Mesendoderm (in vitro differentiated cells): ENCODE measurements at regions not wholly inside any gene's neighbourhood (a gene's known extent, or its start where the extent isn't known, plus 50 kb on each side); places are given as distances from the start of the nearest gene placed in this dataset.

Experiments used
- DNase-seq: peaks from one replicate; pipeline ENCODE4 v3.0.0; 2013
- H2AK5ac ChIP-seq: 2 replicates; pipeline ENCODE4 v1.6.1; 2013; ENCODE audit warnings: low read length, inconsistent platforms
- H2BK120ac ChIP-seq: 2 replicates; pipeline ENCODE4 v1.6.1; 2013; ENCODE audit warnings: low read depth, mild to moderate bottlenecking, low read length, moderate library complexity, mixed read lengths
- H2BK15ac ChIP-seq: replicated peaks from 2 replicates; pipeline ENCODE4 v1.6.1; 2013; ENCODE audit warnings: low read depth, mild to moderate bottlenecking, moderate library complexity
- H2BK5ac ChIP-seq: 2 replicates; pipeline ENCODE4 v1.6.1; 2013; ENCODE audit warnings: low read length, inconsistent platforms
- H3K18ac ChIP-seq: 2 replicates; pipeline ENCODE4 v1.6.1; 2013; ENCODE audit warnings: mild to moderate bottlenecking, low read length, mixed read lengths
- H3K23ac ChIP-seq: one replicate; pipeline ENCODE4 v1.6.1; 2013; ENCODE audit warnings: low read length
- H3K27ac ChIP-seq: 2 replicates; pipeline ENCODE4 v1.5.1; 2013; ENCODE audit warnings: low read depth, mild to moderate bottlenecking, inconsistent platforms, low read length, moderate library complexity
- H3K27me3 ChIP-seq: 2 replicates; pipeline ENCODE4 v1.6.1; 2013; ENCODE audit warnings: low read length, control low read depth, mild to moderate bottlenecking, inconsistent platforms; ENCODE audit not compliant: insufficient read depth, poor library complexity
- H3K36me3 ChIP-seq: 2 replicates; pipeline ENCODE4 v1.6.1; 2013; ENCODE audit warnings: low read length, inconsistent platforms; ENCODE audit not compliant: control insufficient read depth, insufficient read depth
- H3K4ac ChIP-seq: one replicate; pipeline ENCODE4 v1.6.1; 2013; ENCODE audit warnings: low read depth, mild to moderate bottlenecking, low read length, moderate library complexity
- H3K4me1 ChIP-seq: 2 replicates; pipeline ENCODE4 v1.6.1; 2013; ENCODE audit warnings: low read depth, low read length, inconsistent platforms; ENCODE audit not compliant: control insufficient read depth
- H3K4me2 ChIP-seq: 2 replicates; pipeline ENCODE4 v1.6.1; 2013; ENCODE audit warnings: low read length
- H3K4me3 ChIP-seq: 2 replicates; pipeline ENCODE4 v1.5.1; 2013; ENCODE audit warnings: mild to moderate bottlenecking, low read length
- H3K56ac ChIP-seq: one replicate; pipeline ENCODE4 v1.6.1; 2013; ENCODE audit warnings: low read length
- H3K79me1 ChIP-seq: 2 replicates; pipeline ENCODE4 v1.6.1; 2013; ENCODE audit warnings: low read length, inconsistent platforms
- H3K79me2 ChIP-seq: 2 replicates; pipeline ENCODE4 v1.6.1; 2013; ENCODE audit warnings: mild to moderate bottlenecking, low read length; ENCODE audit not compliant: control insufficient read depth, insufficient read depth
- H3K9ac ChIP-seq: 2 replicates; pipeline ENCODE4 v1.6.1; 2013; ENCODE audit warnings: low read length, inconsistent platforms
- H4K5ac ChIP-seq: one replicate; pipeline ENCODE4 v1.6.1; 2013; ENCODE audit warnings: low read length
- H4K8ac ChIP-seq: one replicate; pipeline ENCODE4 v1.6.1; 2013; ENCODE audit warnings: low read depth, mild to moderate bottlenecking, control low read depth, low read length, moderate library complexity
- WGBS: extraction: QIAGEN DNeasy Blood & Tissue Kit; methylation state at CpG from one replicate; pipeline ENCODE4 v1.1.7; 2013; ENCODE audit warnings: low lambda C conversion rate, missing lambda C conversion rate; ENCODE audit not compliant: insufficient coverage; ENCODE audit errors: extremely low coverage; 5-methylcytosine and 5-hydroxymethylcytosine counted together

- no CpG with 5 or more reads among the region's 3 CpGs for WGBS
Observed at GRCh38 chr12:71021491-71021890, 101.0 kb upstream of the PTPRR start.

DNA sequence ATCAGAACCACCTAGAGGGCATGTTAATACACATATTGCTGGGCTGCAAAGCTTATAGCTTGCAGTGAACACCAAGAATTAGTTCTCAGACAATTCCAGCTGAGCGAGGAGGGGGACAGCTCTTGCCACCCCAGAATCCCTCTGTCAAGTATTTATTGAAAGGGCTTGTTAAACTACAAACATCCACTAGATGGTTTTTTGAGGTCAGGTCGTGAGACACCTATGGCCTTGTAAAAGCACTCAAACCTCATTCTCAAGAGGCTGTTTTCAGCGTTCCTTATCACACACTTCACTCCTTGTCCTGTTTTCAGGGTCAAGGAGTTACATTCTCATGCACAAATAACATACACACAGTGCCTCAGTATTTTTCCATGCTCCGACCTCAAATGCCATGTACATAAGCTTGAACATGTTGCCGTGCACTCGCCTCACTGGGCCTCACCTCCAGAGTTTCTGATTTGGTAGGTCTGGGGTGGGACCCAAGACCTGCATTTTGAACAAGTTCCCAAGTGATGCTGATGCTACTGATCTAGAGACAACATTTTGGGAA is 98.8 kb upstream of the PTPRR start:
- H3K23ac ChIP-seq: no peak overlapping the region
- H3K79me1 ChIP-seq: no peaks in the 10 kb centered on the region
- no peak overlapping the region for H2BK15ac ChIP-seq
- no peak overlapping the region for H3K18ac ChIP-seq
- DNase-seq: peak; percentile 39
- no peak overlapping the region for H3K4me2 ChIP-seq
- H2AK5ac ChIP-seq: no peak overlapping the region
- H3K27me3 ChIP-seq: no peaks in the 10 kb centered on the region
- no peak overlapping the region for H3K9ac ChIP-seq
- no peak overlapping the region for H3K4ac ChIP-seq
- no peak overlapping the region for H2BK5ac ChIP-seq
- H3K56ac ChIP-seq: no peak overlapping the region
- H2BK120ac ChIP-seq: no peak overlapping the region
- WGBS: no CpG with 5 or more reads among the region's 6 CpGs
- H3K4me3 ChIP-seq: no peak overlapping the region
- H3K4me1 ChIP-seq: no peaks in the 10 kb centered on the region
- no peak overlapping the region for H4K5ac ChIP-seq
- no peaks in the 10 kb centered on the region for H3K36me3 ChIP-seq
- H3K79me2 ChIP-seq: no peaks in the 10 kb centered on the region
- H4K8ac ChIP-seq: no peak overlapping the region
- H3K27ac ChIP-seq: no peak overlapping the region

More at GRCh38 chr12:71021491-71021890, 101.0 kb upstream of the PTPRR start:
- Histone ChIP-seq H3K9ac (no peak overlapping the region), H2BK5ac (no peak overlapping the region), H3K27ac (no peak overlapping the region), H4K8ac (no peak overlapping the region), H3K18ac (no peak overlapping the region), H2AK5ac (no peak overlapping the region), H3K4me3 (no peak overlapping the region), H2BK120ac (no peak overlapping the region), H3K56ac (no peak overlapping the region), H3K4ac (no peak overlapping the region), H4K5ac (no peak overlapping the region), H3K4me1 (no peaks in the 10 kb centered on the region), H3K23ac (no peak overlapping the region), H3K79me1 (no peaks in the 10 kb centered on the region), H2BK15ac (no peak overlapping the region), H3K4me2 (no peak overlapping the region), H3K27me3 (no peaks in the 10 kb centered on the region), H3K79me2 (no peaks in the 10 kb centered on the region), H3K36me3 (no peaks in the 10 kb centered on the region)
- DNase-seq: no peak

- Histone ChIP-seq H3K27me3 (no peaks in the 10 kb centered on the region), H3K56ac (no peak overlapping the region), H2AK5ac (no peak overlapping the region), H3K79me1 (no peaks in the 10 kb centered on the region), H2BK120ac (no peak overlapping the region), H2BK5ac (no peak overlapping the region), H3K23ac (no peak overlapping the region), H3K27ac (no peak overlapping the region), H4K8ac (no peak overlapping the region), H2BK15ac (no peak overlapping the region), H3K9ac (no peak overlapping the region), H3K79me2 (no peaks in the 10 kb centered on the region), H4K5ac (no peak overlapping the region), H3K4me2 (no peak overlapping the region), H3K4me1 (no peaks in the 10 kb centered on the region), H3K4me3 (no peak overlapping the region), H3K18ac (no peak overlapping the region), H3K36me3 (no peaks in the 10 kb centered on the region), H3K4ac (no peak overlapping the region)
- no peak for DNase-seq
- no CpG with 5 or more reads among the region's 2 CpGs for WGBS
Observed at GRCh38 chr12:71018682-71019081, 98.1 kb upstream of the PTPRR start.

- Histone ChIP-seq H2BK120ac (no peak overlapping the region), H3K18ac (no peak overlapping the region), H2AK5ac (no peak overlapping the region), H2BK15ac (no peak overlapping the region), H3K79me1 (no peaks in the 10 kb centered on the region), H3K23ac (no peak overlapping the region), H4K5ac (no peak overlapping the region), H3K4me3 (no peak overlapping the region), H4K8ac (no peak overlapping the region), H3K4me2 (no peak overlapping the region), H2BK5ac (no peak overlapping the region), H3K56ac (no peak overlapping the region), H3K9ac (no peak overlapping the region), H3K79me2 (no peaks in the 10 kb centered on the region), H3K4me1 (no peaks in the 10 kb centered on the region), H3K27ac (no peak overlapping the region), H3K27me3 (no peaks in the 10 kb centered on the region), H3K4ac (no peak overlapping the region), H3K36me3 (no peaks in the 10 kb centered on the region)
- peak; percentile 64 for DNase-seq
- no CpG with 5 or more reads among the region's 2 CpGs for WGBS
Observed at GRCh38 chr12:71014180-71014785, 93.7 kb upstream of the PTPRR start.

DNA sequence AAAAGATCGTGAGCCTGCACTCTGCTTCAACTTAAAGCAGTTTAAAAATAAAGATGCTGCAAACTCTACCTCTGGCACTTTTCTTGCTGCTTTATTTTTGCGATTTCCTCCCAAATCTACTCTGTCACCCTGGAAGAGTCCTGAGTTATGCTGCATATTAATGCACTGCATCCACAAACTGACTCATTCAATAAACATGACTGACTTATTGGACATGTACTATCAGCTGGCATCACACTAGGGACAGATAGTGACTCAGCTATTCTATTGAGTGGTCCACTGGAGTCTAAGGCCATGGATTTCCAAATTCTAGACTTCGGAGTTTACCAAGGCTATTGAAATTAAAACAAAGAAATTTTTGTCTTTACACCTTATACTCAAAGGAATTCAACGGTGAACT is 90.7 kb upstream of the PTPRR start:
- no peak for DNase-seq
- no peak overlapping the region for H3K56ac ChIP-seq
- no peak overlapping the region for H4K5ac ChIP-seq
- no peak overlapping the region for H3K9ac ChIP-seq
- no peak overlapping the region for H4K8ac ChIP-seq
- no peak overlapping the region for H2BK15ac ChIP-seq
- peaks cover 2% of the 10 kb centered on the region for H3K4me1 ChIP-seq
- H3K4me2 ChIP-seq: no peak overlapping the region
- H3K36me3 ChIP-seq: no peaks in the 10 kb centered on the region
- no peak overlapping the region for H2BK120ac ChIP-seq
- H3K4me3 ChIP-seq: no peak overlapping the region
- peak overlapping the region; percentile 12 for H2BK5ac ChIP-seq
- no peaks in the 10 kb centered on the region for H3K79me2 ChIP-seq
- no peak overlapping the region for H3K4ac ChIP-seq
- H3K27me3 ChIP-seq: no peaks in the 10 kb centered on the region
- no peak overlapping the region for H3K18ac ChIP-seq
- no CpG with 5 or more reads among the region's 4 CpGs for WGBS
- H3K27ac ChIP-seq: no peak overlapping the region
- no peak overlapping the region for H3K23ac ChIP-seq
- no peak overlapping the region for H2AK5ac ChIP-seq
- no peaks in the 10 kb centered on the region for H3K79me1 ChIP-seq

DNA sequence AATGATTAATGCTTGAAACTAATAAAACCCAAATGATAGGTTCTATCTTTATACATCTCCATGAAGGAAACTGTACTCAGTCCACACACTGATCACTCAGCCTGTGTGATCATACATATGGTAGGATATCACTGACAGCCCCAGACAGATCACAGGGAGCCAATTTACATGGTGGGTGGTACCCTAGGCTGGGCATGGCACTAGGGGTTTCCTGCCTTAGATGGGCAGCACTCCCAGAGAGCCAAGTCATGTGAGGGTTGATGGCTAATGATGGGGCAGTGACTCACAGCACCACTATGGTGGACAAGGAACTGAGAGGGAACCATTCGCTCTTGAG is 89.6 kb upstream of the PTPRR start:
- H2BK15ac ChIP-seq: no peak overlapping the region
- no CpG with 5 or more reads among the region's 1 CpG for WGBS

More for the DNA sequence above, 89.6 kb upstream of the PTPRR start:
- H2BK120ac ChIP-seq: no peak overlapping the region
- no peak for DNase-seq
- no peaks in the 10 kb centered on the region for H3K27me3 ChIP-seq
- H3K4me1 ChIP-seq: peaks cover 2% of the 10 kb centered on the region
- H4K8ac ChIP-seq: no peak overlapping the region
- no peak overlapping the region for H3K18ac ChIP-seq
- H4K5ac ChIP-seq: no peak overlapping the region
- no peak overlapping the region for H3K9ac ChIP-seq
- no peak overlapping the region for H3K23ac ChIP-seq
- H3K79me2 ChIP-seq: no peaks in the 10 kb centered on the region
- H3K4me2 ChIP-seq: no peak overlapping the region
- peak overlapping the region; percentile 19 for H2BK5ac ChIP-seq
- H3K27ac ChIP-seq: no peak overlapping the region
- no peak overlapping the region for H2AK5ac ChIP-seq
- no peak overlapping the region for H3K4ac ChIP-seq
- H3K36me3 ChIP-seq: no peaks in the 10 kb centered on the region
- no peaks in the 10 kb centered on the region for H3K79me1 ChIP-seq
- no peak overlapping the region for H3K4me3 ChIP-seq
- H3K56ac ChIP-seq: no peak overlapping the region
